22Rv1 (cell line): ENCODE measurements at regions not wholly inside any gene's neighbourhood (a gene's known extent, or its start where the extent isn't known, plus 50 kb on each side); places are given as distances from the start of the nearest gene placed in this dataset.

ENCODE experiments used
- CTCF ChIP-seq: fragments of 450-650 bp; IDR thresholded peaks from 2 replicates; pipeline ENCODE4 v1.5.1; 2017; ENCODE audit warnings: mild to moderate bottlenecking
- ZFX ChIP-seq: fragments of 450-650 bp; IDR thresholded peaks from 2 replicates; pipeline ENCODE4 v1.6.1; 2017; ENCODE audit warnings: antibody characterized with exemption, borderline replicate concordance

GRCh38 chr10:125578658-125579315, 104.2 kb downstream of the TEX36 start:
- TF ChIP-seq CTCF: no peak
- no peak for TF ChIP-seq ZFX
